ENCODE measurements at regions not wholly inside any gene's neighbourhood (a gene's known extent, or its start where the extent isn't known, plus 50 kb on each side); places are given as distances from the start of the nearest gene placed in this dataset.

DNA sequence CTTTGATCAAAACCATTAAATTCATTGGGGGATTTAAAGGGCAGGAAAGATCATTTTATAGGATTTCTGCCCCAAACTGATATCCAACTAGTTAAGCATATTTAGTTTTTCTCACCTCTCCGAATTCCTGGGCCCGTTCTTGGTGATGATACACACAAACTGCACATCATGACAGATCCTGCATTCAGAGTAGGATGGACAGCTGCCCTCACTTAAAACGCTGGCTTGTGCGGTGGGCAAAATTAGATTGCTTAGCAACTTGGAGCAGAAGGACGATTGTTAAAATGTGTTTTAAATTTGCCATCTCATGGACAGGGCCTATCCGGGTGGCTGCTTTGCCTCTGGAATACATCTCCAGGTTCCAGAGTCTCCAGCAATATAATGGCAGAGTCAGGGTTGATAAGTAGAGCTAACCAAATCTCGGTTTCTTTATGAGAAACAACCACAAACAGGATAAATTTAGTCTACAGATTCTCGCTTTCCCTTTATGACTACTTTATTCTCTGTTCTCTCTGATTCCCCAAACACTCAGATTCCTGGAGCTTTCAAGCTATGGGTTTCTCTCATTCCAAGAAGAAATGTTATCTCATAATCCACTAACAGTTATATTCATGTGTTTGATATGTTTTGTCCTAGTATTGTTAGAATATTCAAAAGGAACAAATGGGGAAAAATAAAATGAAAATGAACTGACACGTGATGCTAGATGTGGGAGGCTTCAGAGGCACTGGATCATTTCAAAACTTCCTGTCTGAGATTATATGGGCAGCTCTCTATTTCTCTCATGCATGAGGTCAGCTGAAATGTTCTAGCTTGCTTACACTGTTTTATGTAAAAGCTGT, 1014.1 kb upstream of the SEMA6D start:
- TF ChIP-seq, protein P1, sequence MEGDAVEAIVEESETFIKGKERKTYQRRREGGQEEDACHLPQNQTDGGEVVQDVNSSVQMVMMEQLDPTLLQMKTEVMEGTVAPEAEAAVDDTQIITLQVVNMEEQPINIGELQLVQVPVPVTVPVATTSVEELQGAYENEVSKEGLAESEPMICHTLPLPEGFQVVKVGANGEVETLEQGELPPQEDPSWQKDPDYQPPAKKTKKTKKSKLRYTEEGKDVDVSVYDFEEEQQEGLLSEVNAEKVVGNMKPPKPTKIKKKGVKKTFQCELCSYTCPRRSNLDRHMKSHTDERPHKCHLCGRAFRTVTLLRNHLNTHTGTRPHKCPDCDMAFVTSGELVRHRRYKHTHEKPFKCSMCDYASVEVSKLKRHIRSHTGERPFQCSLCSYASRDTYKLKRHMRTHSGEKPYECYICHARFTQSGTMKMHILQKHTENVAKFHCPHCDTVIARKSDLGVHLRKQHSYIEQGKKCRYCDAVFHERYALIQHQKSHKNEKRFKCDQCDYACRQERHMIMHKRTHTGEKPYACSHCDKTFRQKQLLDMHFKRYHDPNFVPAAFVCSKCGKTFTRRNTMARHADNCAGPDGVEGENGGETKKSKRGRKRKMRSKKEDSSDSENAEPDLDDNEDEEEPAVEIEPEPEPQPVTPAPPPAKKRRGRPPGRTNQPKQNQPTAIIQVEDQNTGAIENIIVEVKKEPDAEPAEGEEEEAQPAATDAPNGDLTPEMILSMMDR (conservative IDR thresholded peaks at IDR 0.05 in 1 of 2, IDR thresholded peaks at IDR 0.05 in 1 of 2; ENCODE audit: extremely low read depth in 1 of 2, insufficient read depth in 1 of 2, low read depth in 1 of 2, low read length in 2 of 2) = no peak
- TF ChIP-seq EZH2 (IDR thresholded peaks at IDR 0.05; ENCODE audit: borderline replicate concordance, low read length) = no peak
